Eye (tissue), 1 donor: ENCODE measurements at regions not wholly inside any gene's neighbourhood (a gene's known extent, or its start where the extent isn't known, plus 50 kb on each side); places are given as distances from the start of the nearest gene placed in this dataset.
"Not testable (repeated sequence)": the region's sequence is repeated elsewhere in the genome, so short reads cannot be mapped to it uniquely, and the experiment has no call there.

Experiments
- DNase-seq: peaks from one replicate; pipeline ENCODE4 v3.0.0-alpha.2; 2015

GRCh38 chr14:71448431-71449315 is 483.6 kb upstream of the RGS6 start:
- no peak for DNase-seq

- DNase-seq: no peak
These were observed 482.7 kb upstream of the RGS6 start for GRCh38 chr14:71449316-71450055.

GRCh38 chr14:71451501-71451900 is 480.7 kb upstream of the RGS6 start:
- no peak for DNase-seq

- no peak for DNase-seq
These were observed 479.7 kb upstream of the RGS6 start for GRCh38 chr14:71452539-71452938.

- no peak for DNase-seq
These were observed 479.2 kb upstream of the RGS6 start for GRCh38 chr14:71452987-71453386.

- no peak for DNase-seq
These were observed 478.2 kb upstream of the RGS6 start for GRCh38 chr14:71454010-71454409.

GRCh38 chr14:71454513-71455332 is 477.5 kb upstream of the RGS6 start:
- no peak for DNase-seq

- no peak for DNase-seq
These were observed 472.1 kb upstream of the RGS6 start for GRCh38 chr14:71460091-71460490.

- not testable (repeated sequence) for DNase-seq
These were observed 470.6 kb upstream of the RGS6 start for GRCh38 chr14:71461617-71462016.

- DNase-seq: no peak
These were observed 468.4 kb upstream of the RGS6 start for GRCh38 chr14:71463807-71464206.

- no peak for DNase-seq
These were observed 467.4 kb upstream of the RGS6 start for GRCh38 chr14:71464840-71465239.

- DNase-seq: no peak
These were observed 466.9 kb upstream of the RGS6 start for GRCh38 chr14:71465316-71465715.

- DNase-seq: no peak
These were observed 466.0 kb upstream of the RGS6 start for GRCh38 chr14:71466251-71466650.

GRCh38 chr14:71466946-71467345 is 465.3 kb upstream of the RGS6 start:
- DNase-seq: peak; percentile 59

- no peak for DNase-seq
These were observed 464.8 kb upstream of the RGS6 start for GRCh38 chr14:71467361-71467811.

- DNase-seq: no peak
These were observed 463.5 kb upstream of the RGS6 start for GRCh38 chr14:71468701-71469100.

GRCh38 chr14:71469643-71470335 is 462.4 kb upstream of the RGS6 start:
- DNase-seq: no peak

- DNase-seq: no peak
These were observed 460.4 kb upstream of the RGS6 start for GRCh38 chr14:71471634-71472355.

GRCh38 chr14:71472356-71473340 is 459.6 kb upstream of the RGS6 start:
- DNase-seq: no peak

- no peak for DNase-seq
These were observed 458.4 kb upstream of the RGS6 start for GRCh38 chr14:71473843-71474242.
